A549 (cell line): ENCODE measurements at regions not wholly inside any gene's neighbourhood (a gene's known extent, or its start where the extent isn't known, plus 50 kb on each side); places are given as distances from the start of the nearest gene placed in this dataset.

Source experiments
- ATAC-seq, 2 experiments: fragments of 200-7000 bp in 1 of 2; fragments of >200 bp in 1 of 2; cut with Nextera tagmentation in 1 of 2; cut with Tn5 transposase in 1 of 2; 3 replicates each; pipeline versions ENCODE4 v1.8.0 to v1.9.1; 2018 to 2020; ENCODE audit warnings: mild to moderate bottlenecking in 1 of 2, moderate library complexity in 1 of 2
- CTCF ChIA-PET: fragments of 300-600 bp; sonication (Branson Sonifier 250); formaldehyde crosslinking; extraction: SDS; loops from one replicate; lab custom pipeline; 2021; ENCODE audit warnings: antibody characterized with exemption, inconsistent platforms; lab: Yijun Ruan, JAX
- POLR2A ChIA-PET: fragments of 350-600 bp; formaldehyde crosslinking; extraction: SDS; loops from one replicate; lab custom pipeline; 2021; ENCODE audit warnings: antibody characterized with exemption, inconsistent platforms; lab: Yijun Ruan, JAX
- DNase-seq, 2 experiments: peaks; one replicate each; pipeline versions ENCODE4 v3.0.0 to v3.0.0-alpha.2; 2011 to 2016; ENCODE audit warnings: low read depth in 1 of 2, low spot score in 1 of 2
- FAIRE-seq: peaks from 2 replicates; lab custom pipeline; 2011; peaks lifted over from hg19 to GRCh38; lab: Jason Lieb, UNC
- H3K27ac ChIP-seq, 2 experiments: fragments of >200 bp; sonication (Bioruptor Twin); formaldehyde crosslinking; 3 replicates each; pipeline ENCODE4 v1.5.1; 2016 to 2017
- H3K4me1 ChIP-seq: fragments of >200 bp; sonication (Bioruptor Twin); formaldehyde crosslinking; 3 replicates; pipeline ENCODE4 v1.6.1; 2016
- H3K4me2 ChIP-seq: fragments of >200 bp; sonication (Bioruptor Twin); formaldehyde crosslinking; 3 replicates; pipeline ENCODE4 v1.6.1; 2016
- H3K4me3 ChIP-seq: fragments of >200 bp; sonication (Bioruptor Twin); formaldehyde crosslinking; 3 replicates; pipeline ENCODE4 v1.5.1; 2016
- H3K9me3 ChIP-seq: fragments of >200 bp; sonication (Bioruptor Twin); formaldehyde crosslinking; 3 replicates; pipeline ENCODE4 v1.6.1; 2016
- CBX8 ChIP-seq: fragments of 200-600 bp; sonication (generic); IDR thresholded peaks from 2 replicates; pipeline ENCODE4 v1.6.1; 2016
- CHD2 ChIP-seq: fragments of 150-350 bp; IDR thresholded peaks from 2 replicates; pipeline ENCODE4 v1.6.1; 2014; ENCODE audit warnings: low read length; ENCODE audit not compliant: partially characterized antibody
- CHD4 ChIP-seq: fragments of 200-600 bp; sonication (generic); IDR thresholded peaks from 2 replicates; pipeline ENCODE4 v1.6.1; 2016; ENCODE audit warnings: antibody characterized with exemption, mild to moderate bottlenecking, borderline replicate concordance
- CTCF ChIP-seq: fragments of >200 bp; sonication (Bioruptor Twin); formaldehyde crosslinking; IDR thresholded peaks from 3 replicates; pipeline ENCODE4 v1.5.1; 2016
- EHF ChIP-seq: fragments of 250-450 bp; sonication (Bioruptor Pico); IDR thresholded peaks from 2 replicates; pipeline ENCODE4 v1.5.0; 2020; ENCODE audit warnings: mild to moderate bottlenecking
- EHMT2 ChIP-seq: fragments of 200-600 bp; sonication (generic); IDR thresholded peaks from 2 replicates; pipeline ENCODE4 v1.6.1; 2016; ENCODE audit warnings: antibody characterized with exemption, low read depth, mild to moderate bottlenecking, moderate library complexity
- FOXS1 ChIP-seq: fragments of 250-450 bp; sonication (Bioruptor Pico); IDR thresholded peaks from 2 replicates; pipeline ENCODE4 v1.5.0; 2020; ENCODE audit warnings: mild to moderate bottlenecking, moderate library complexity
- HDAC2 ChIP-seq: fragments of 200-600 bp; sonication (generic); IDR thresholded peaks from 2 replicates; pipeline ENCODE4 v1.6.1; 2016
- HEYL ChIP-seq: fragments of 250-450 bp; sonication (Bioruptor Pico); IDR thresholded peaks from 2 replicates; pipeline ENCODE4 v1.8.0; 2021; ENCODE audit warnings: mild to moderate bottlenecking, moderate library complexity
- HMGXB4 ChIP-seq: fragments of 250-450 bp; sonication (Bioruptor Pico); IDR thresholded peaks from 2 replicates; pipeline ENCODE4 v1.5.0; 2021; ENCODE audit warnings: mild to moderate bottlenecking, moderate library complexity, borderline replicate concordance
- HOXB13 ChIP-seq: fragments of 250-450 bp; sonication (Bioruptor Pico); IDR thresholded peaks from 2 replicates; pipeline ENCODE4 v1.5.0; 2020; ENCODE audit warnings: low read depth, mild to moderate bottlenecking, moderate library complexity
- HOXB5 ChIP-seq: fragments of 250-450 bp; sonication (Bioruptor Pico); IDR thresholded peaks from 2 replicates; pipeline ENCODE4 v1.5.0; 2020; ENCODE audit warnings: mild to moderate bottlenecking, moderate library complexity
- JUNB ChIP-seq: fragments of >200 bp; sonication (Bioruptor Twin); formaldehyde crosslinking; IDR thresholded peaks from 2 replicates; pipeline ENCODE4 v1.6.1; 2016
- KDM1A ChIP-seq: fragments of 200-600 bp; sonication (generic); IDR thresholded peaks from 2 replicates; pipeline ENCODE4 v1.6.1; 2016; ENCODE audit warnings: low read depth, mild to moderate bottlenecking
- MAFK ChIP-seq: fragments of 450-650 bp; IDR thresholded peaks from 2 replicates; pipeline ENCODE4 v1.6.1; 2014; ENCODE audit not compliant: partially characterized antibody
- MAX ChIP-seq: IDR thresholded peaks from 2 replicates; pipeline ENCODE4 v1.6.1; 2012
- NFE2L2 ChIP-seq: fragments of 150-350 bp; conservative IDR thresholded peaks from 2 replicates; pipeline ENCODE4 v1.6.1; 2014; ENCODE audit warnings: low read length
- PHF8 ChIP-seq: fragments of 200-600 bp; sonication (generic); IDR thresholded peaks from 2 replicates; pipeline ENCODE4 v1.6.1; 2016; ENCODE audit warnings: low read depth, mild to moderate bottlenecking, antibody characterized with exemption, moderate library complexity, borderline replicate concordance
- RAD21 ChIP-seq, 2 experiments: fragments of >200 bp in 1 of 2; sonication (Bioruptor Twin) in 1 of 2; formaldehyde crosslinking in 1 of 2; IDR thresholded peaks in 1 of 2; conservative IDR thresholded peaks in 1 of 2; 2 replicates in 1 of 2; 3 replicates in 1 of 2; pipeline ENCODE4 v1.6.1; 2012 to 2018; ENCODE audit warnings: inconsistent platforms in 1 of 2
- SREBF2 ChIP-seq: fragments of 450-650 bp; IDR thresholded peaks from 2 replicates; pipeline ENCODE4 v1.6.1; 2014; ENCODE audit warnings: mild to moderate bottlenecking, moderate library complexity
- TFCP2L1 ChIP-seq: fragments of 250-450 bp; sonication (Bioruptor Pico); IDR thresholded peaks from 2 replicates; pipeline ENCODE4 v1.5.0; 2021; ENCODE audit warnings: mild to moderate bottlenecking
- TP53 ChIP-seq: fragments of 250-450 bp; sonication (Bioruptor Pico); IDR thresholded peaks from 2 replicates; pipeline ENCODE4 v1.5.0; 2021; ENCODE audit warnings: mild to moderate bottlenecking, moderate library complexity
- ZSCAN20 ChIP-seq: fragments of 250-450 bp; sonication (Bioruptor Pico); IDR thresholded peaks from 2 replicates; pipeline ENCODE4 v1.8.0; 2022; ENCODE audit warnings: mild to moderate bottlenecking, moderate library complexity
- WGBS: methylation state at CpG from one replicate; pipeline ENCODE4 v1.1.6; 2017; ENCODE audit errors: missing lambda C conversion rate; 5-methylcytosine and 5-hydroxymethylcytosine counted together
- TF ChIP-seq, protein P1 (sequence below): fragments of 200-600 bp; sonication (generic); IDR thresholded peaks from 2 replicates; pipeline ENCODE4 v1.6.1; 2016; ENCODE audit warnings: antibody characterized with exemption, mild to moderate bottlenecking, moderate library complexity
- TF ChIP-seq, protein P2 (sequence below): fragments of >200 bp; sonication (Bioruptor Twin); formaldehyde crosslinking; IDR thresholded peaks from 2 replicates; pipeline ENCODE4 v1.6.1; 2016
- TF ChIP-seq, protein P3 (sequence below): IDR thresholded peaks from 2 replicates; pipeline ENCODE4 v1.6.1; 2012

DNA sequence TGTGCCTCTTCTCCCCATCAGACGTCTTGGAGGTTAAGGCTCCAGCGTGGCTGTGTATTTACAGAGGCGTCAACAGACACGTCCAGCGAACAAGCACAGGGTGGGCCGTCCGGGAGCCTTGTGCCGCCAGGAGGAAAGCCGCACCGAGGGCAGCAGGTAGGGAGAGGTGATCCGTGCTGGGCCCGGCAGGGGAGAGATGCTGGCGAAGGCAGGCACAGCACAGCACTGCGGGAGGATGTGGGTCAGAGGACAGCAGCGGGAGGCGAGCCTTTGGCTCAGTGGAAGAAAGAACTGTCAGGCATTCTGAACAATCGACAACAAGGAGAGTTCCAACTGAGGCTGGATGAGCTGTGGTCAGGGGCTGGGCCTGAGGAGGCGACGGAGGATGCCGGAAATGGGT lies 144.1 kb upstream of the TNR start:
- WGBS, result 83% methylated on average over 20 of the region's 20 CpGs
- ChIA-PET CTCF (interaction anchor here (0.6 to 3.1 kb wide), 9 partner anchors 10 to 514 kb away, joined by 3 to 21 read pairs (median 4); no protein-coding TSS in a partner anchor), POLR2A (no interaction called here)
- TF ChIP-seq CBX8 (no peak), HEYL (CRISPR knock-in tag) (no peak), KDM1A (no peak), EHF (CRISPR knock-in tag) (no peak), CHD2 (no peak), ZSCAN20 (CRISPR knock-in tag) (no peak), FOXS1 (CRISPR knock-in tag) (no peak), HOXB5 (CRISPR knock-in tag) (no peak), HDAC2 (no peak), HOXB13 (no peak), SREBF2 (no peak), MAX (no peak)
- TF ChIP-seq, protein P1, sequence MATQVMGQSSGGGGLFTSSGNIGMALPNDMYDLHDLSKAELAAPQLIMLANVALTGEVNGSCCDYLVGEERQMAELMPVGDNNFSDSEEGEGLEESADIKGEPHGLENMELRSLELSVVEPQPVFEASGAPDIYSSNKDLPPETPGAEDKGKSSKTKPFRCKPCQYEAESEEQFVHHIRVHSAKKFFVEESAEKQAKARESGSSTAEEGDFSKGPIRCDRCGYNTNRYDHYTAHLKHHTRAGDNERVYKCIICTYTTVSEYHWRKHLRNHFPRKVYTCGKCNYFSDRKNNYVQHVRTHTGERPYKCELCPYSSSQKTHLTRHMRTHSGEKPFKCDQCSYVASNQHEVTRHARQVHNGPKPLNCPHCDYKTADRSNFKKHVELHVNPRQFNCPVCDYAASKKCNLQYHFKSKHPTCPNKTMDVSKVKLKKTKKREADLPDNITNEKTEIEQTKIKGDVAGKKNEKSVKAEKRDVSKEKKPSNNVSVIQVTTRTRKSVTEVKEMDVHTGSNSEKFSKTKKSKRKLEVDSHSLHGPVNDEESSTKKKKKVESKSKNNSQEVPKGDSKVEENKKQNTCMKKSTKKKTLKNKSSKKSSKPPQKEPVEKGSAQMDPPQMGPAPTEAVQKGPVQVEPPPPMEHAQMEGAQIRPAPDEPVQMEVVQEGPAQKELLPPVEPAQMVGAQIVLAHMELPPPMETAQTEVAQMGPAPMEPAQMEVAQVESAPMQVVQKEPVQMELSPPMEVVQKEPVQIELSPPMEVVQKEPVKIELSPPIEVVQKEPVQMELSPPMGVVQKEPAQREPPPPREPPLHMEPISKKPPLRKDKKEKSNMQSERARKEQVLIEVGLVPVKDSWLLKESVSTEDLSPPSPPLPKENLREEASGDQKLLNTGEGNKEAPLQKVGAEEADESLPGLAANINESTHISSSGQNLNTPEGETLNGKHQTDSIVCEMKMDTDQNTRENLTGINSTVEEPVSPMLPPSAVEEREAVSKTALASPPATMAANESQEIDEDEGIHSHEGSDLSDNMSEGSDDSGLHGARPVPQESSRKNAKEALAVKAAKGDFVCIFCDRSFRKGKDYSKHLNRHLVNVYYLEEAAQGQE, result no peak
- ATAC-seq, result peak in 1 of 2 experiments; percentile 49; a peak in 3 of 6 replicates
- H3K27ac ChIP-seq, result no peak overlapping the region
- no peaks in the 10 kb centered on the region for H3K4me1 ChIP-seq
- FAIRE-seq, result no peak
- no peaks in the 10 kb centered on the region for H3K9me3 ChIP-seq
- 0 out of 3 replicates have a peak overlapping the region, but pooled peaks have one; percentile 32 for H3K4me2 ChIP-seq
- no peak for DNase-seq
- H3K4me3 ChIP-seq, result no peak overlapping the region

GRCh38 chr1:175885326-175885725 lies 141.9 kb upstream of the TNR start:
- FAIRE-seq (no peak), DNase-seq (no peak), ATAC-seq (no peak)
- Histone ChIP-seq H3K27ac (no peak overlapping the region), H3K4me2 (no peak overlapping the region), H3K4me1 (no peaks in the 10 kb centered on the region), H3K9me3 (no peaks in the 10 kb centered on the region), H3K4me3 (no peak overlapping the region)
- ChIA-PET POLR2A (interaction anchor here (0.5 kb wide), 1 partner anchor 275 kb away, joined by 11 read pairs; no protein-coding TSS in a partner anchor), CTCF (interaction anchor here (3.0 kb wide), 1 partner anchor 12 kb away, joined by 8 read pairs; no protein-coding TSS in a partner anchor)
- TF ChIP-seq JUNB (no peak), HMGXB4 (CRISPR knock-in tag) (no peak), HDAC2 (no peak), MAFK (no peak), RAD21 (conservative IDR thresholded peaks at IDR 0.05 in 1 of 2, IDR thresholded peaks at IDR 0.05 in 1 of 2) (no peak), NFE2L2 (no peak), PHF8 (no peak), EHMT2 (no peak), TP53 (CRISPR knock-in tag) (no peak), CHD4 (no peak), CBX8 (no peak), TFCP2L1 (CRISPR knock-in tag) (no peak), CTCF (no peak)
- TF ChIP-seq, protein P1, result no peak
- TF ChIP-seq, protein P2, sequence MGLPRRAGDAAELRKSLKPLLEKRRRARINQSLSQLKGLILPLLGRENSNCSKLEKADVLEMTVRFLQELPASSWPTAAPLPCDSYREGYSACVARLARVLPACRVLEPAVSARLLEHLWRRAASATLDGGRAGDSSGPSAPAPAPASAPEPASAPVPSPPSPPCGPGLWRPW, result no peak
- TF ChIP-seq, protein P3, sequence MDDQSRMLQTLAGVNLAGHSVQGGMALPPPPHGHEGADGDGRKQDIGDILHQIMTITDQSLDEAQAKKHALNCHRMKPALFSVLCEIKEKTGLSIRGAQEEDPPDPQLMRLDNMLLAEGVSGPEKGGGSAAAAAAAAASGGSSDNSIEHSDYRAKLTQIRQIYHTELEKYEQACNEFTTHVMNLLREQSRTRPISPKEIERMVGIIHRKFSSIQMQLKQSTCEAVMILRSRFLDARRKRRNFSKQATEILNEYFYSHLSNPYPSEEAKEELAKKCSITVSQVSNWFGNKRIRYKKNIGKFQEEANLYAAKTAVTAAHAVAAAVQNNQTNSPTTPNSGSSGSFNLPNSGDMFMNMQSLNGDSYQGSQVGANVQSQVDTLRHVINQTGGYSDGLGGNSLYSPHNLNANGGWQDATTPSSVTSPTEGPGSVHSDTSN, result no peak
